ENCODE measurements at regions not wholly inside any gene's neighbourhood (a gene's known extent, or its start where the extent isn't known, plus 50 kb on each side); places are given as distances from the start of the nearest gene placed in this dataset.
"Not testable (repeated sequence)": the region's sequence is repeated elsewhere in the genome, so short reads cannot be mapped to it uniquely, and the experiment has no call there.

DNA sequence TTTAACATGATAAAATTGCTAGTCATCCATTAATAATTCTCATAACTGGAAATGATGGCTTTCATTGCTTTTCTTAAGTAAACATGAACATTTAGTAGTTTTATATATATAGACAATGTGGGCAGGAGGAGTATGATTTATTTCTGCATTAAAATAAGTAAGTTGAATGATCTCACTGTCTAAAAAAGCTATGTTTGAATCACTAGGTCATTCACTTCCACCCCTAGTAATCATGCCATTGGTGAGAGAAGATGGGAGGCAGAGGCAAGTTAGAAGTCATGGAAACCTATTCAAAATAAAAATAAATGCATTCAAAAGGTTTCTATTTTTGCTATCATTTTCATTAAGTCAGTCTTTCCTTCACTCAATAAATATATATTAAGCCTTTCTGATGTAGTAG lies 226.4 kb downstream of the DUSP10 start:
- Histone ChIP-seq H3K27ac (ENCODE audit: low read depth in 1 of 3, low read length in 2 of 3) (no peak overlapping the region), H3K36me3 (ENCODE audit: control insufficient read depth in 3 of 3, insufficient read depth in 2 of 3, low read depth in 1 of 3, low read length in 3 of 3) (no peaks in the 10 kb centered on the region), H3K4me3 (ENCODE audit: low read depth in 1 of 3, low read length in 3 of 3) (no peak overlapping the region), H3K4me1 (ENCODE audit: control insufficient read depth in 3 of 3, insufficient read depth in 2 of 3, low read depth in 1 of 3, low read length in 2 of 3) (no peaks in the 10 kb centered on the region), H3K27me3 (ENCODE audit: control insufficient read depth in 3 of 3, insufficient read depth in 3 of 3, low read length in 3 of 3) (no peaks in the 10 kb centered on the region), H3K9me3 (ENCODE audit: control insufficient read depth in 2 of 2, insufficient read depth in 1 of 2, low read depth in 1 of 2, low read length in 1 of 2) (no peaks in the 10 kb centered on the region)
- FAIRE-seq (no peak), DNase-seq (no peak)

DNA sequence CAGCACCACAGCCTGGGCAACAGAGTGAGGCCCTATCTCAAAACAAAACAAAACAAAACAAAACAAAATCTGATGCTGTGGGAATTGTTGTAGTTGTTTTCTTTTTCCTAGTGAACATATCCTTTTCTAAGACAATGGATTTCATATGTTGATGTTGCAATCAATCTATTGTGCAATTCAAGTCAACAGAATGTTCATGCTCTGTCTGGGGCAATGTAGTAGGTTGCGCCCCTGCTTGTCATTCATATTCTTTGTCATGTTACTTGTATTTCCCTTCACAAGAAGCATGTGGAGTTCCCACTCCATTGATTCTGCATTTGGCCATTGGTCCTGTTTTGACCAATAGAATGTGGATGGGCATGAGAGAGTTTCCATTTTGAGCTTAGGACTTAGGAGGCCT lies 223.9 kb downstream of the DUSP10 start:
- no peak for DNase-seq
- Histone ChIP-seq H3K27ac (ENCODE audit: low read depth in 1 of 3, low read length in 2 of 3) (no peak overlapping the region), H3K27me3 (ENCODE audit: control insufficient read depth in 3 of 3, insufficient read depth in 3 of 3, low read length in 3 of 3) (no peaks in the 10 kb centered on the region), H3K4me1 (ENCODE audit: control insufficient read depth in 3 of 3, insufficient read depth in 2 of 3, low read depth in 1 of 3, low read length in 2 of 3) (no peaks in the 10 kb centered on the region), H3K36me3 (ENCODE audit: control insufficient read depth in 3 of 3, insufficient read depth in 2 of 3, low read depth in 1 of 3, low read length in 3 of 3) (no peaks in the 10 kb centered on the region), H3K4me3 (ENCODE audit: low read depth in 1 of 3, low read length in 3 of 3) (no peak overlapping the region), H3K9me3 (ENCODE audit: control insufficient read depth in 2 of 2, insufficient read depth in 1 of 2, low read depth in 1 of 2, low read length in 1 of 2) (no peaks in the 10 kb centered on the region)
- WGBS, 3 donors: 94 to 100% (median 96%) methylated on average over 1 of the region's 1 CpG
- no peak for FAIRE-seq

DNA sequence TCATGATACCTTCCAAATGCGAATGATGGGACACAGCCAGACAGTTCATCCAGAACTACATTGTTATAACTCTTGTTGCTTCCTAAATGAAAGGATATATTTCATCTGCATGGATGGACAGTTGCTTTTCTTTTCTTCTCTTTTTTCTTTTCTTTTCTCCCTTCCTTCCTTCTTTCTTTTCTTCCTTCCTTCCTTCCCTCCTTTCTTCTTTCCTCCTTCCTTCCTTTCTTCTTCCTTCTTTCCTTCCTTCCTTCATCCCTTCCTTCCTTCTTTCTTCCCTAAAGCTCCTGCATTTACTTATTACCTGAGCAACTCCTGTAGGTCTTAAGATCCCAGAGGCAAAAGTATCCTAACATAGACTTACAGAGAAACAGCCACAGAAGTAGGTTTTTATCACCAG lies 221.6 kb downstream of the DUSP10 start:
- Histone ChIP-seq H3K4me1 (ENCODE audit: control insufficient read depth in 3 of 3, insufficient read depth in 2 of 3, low read depth in 1 of 3, low read length in 2 of 3) (no peaks in the 10 kb centered on the region), H3K36me3 (ENCODE audit: control insufficient read depth in 3 of 3, insufficient read depth in 2 of 3, low read depth in 1 of 3, low read length in 3 of 3) (no peaks in the 10 kb centered on the region), H3K27ac (ENCODE audit: low read depth in 1 of 3, low read length in 2 of 3) (no peak overlapping the region), H3K27me3 (ENCODE audit: control insufficient read depth in 3 of 3, insufficient read depth in 3 of 3, low read length in 3 of 3) (no peaks in the 10 kb centered on the region), H3K4me3 (ENCODE audit: low read depth in 1 of 3, low read length in 3 of 3) (no peak overlapping the region), H3K9me3 (ENCODE audit: control insufficient read depth in 2 of 2, insufficient read depth in 1 of 2, low read depth in 1 of 2, low read length in 1 of 2) (no peaks in the 10 kb centered on the region)
- no peak for DNase-seq
- WGBS, 3 donors: 83 to 90% (median 84%) methylated on average over 1 of the region's 1 CpG
- FAIRE-seq: no peak

DNA sequence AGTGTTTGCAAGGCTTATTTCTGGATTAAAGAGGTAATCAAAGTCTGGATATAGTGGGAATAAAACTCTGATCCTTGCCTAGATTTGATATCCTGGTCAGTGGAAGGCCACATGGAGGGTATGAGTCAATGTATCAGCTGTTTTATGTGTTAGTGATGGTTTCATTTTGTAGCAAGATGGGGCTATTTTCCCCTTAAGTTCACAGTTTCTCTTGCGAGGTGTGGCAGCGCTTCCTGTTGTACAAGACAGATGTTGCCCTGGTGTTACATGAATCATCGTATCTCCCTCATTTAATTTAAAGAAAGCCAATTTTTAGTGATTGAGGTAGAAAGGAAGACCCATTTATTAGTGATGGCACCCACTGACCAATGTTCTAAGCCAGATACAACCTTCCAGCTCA lies 220.2 kb downstream of the DUSP10 start:
- Histone ChIP-seq H3K4me1 (ENCODE audit: control insufficient read depth in 3 of 3, insufficient read depth in 2 of 3, low read depth in 1 of 3, low read length in 2 of 3) (no peaks in the 10 kb centered on the region), H3K36me3 (ENCODE audit: control insufficient read depth in 3 of 3, insufficient read depth in 2 of 3, low read depth in 1 of 3, low read length in 3 of 3) (no peaks in the 10 kb centered on the region), H3K9me3 (ENCODE audit: control insufficient read depth in 2 of 2, insufficient read depth in 1 of 2, low read depth in 1 of 2, low read length in 1 of 2) (no peaks in the 10 kb centered on the region), H3K27me3 (ENCODE audit: control insufficient read depth in 3 of 3, insufficient read depth in 3 of 3, low read length in 3 of 3) (no peaks in the 10 kb centered on the region), H3K4me3 (ENCODE audit: low read depth in 1 of 3, low read length in 3 of 3) (no peak overlapping the region), H3K27ac (ENCODE audit: low read depth in 1 of 3, low read length in 2 of 3) (no peak overlapping the region)
- no peak for FAIRE-seq
- no peak for DNase-seq
- WGBS, 3 donors: 79 to 91% (median 81%) methylated on average over 3 of the region's 3 CpGs

DNA sequence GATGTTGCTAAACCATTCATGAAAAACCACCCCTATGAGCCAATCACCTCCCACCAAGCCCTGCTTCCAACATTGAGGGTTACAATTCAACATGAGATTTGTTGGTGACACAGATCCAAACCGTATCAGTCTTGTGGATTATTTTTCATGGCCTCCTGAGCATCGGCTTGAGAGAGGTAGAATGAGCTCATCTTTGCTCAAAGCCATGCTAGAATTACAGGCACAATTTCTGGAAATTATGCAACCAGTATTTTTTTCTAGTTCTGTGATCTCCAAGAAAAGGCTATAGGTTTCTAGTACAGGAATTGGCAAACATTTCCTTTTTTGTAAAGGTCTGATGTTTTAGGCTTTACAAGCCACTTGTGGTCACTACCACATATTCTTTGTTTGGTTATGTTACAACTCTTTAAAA lies 219.4 kb downstream of the DUSP10 start:
- Histone ChIP-seq H3K27ac (ENCODE audit: low read depth in 1 of 3, low read length in 2 of 3) (no peak overlapping the region), H3K4me3 (ENCODE audit: low read depth in 1 of 3, low read length in 3 of 3) (no peak overlapping the region), H3K36me3 (ENCODE audit: control insufficient read depth in 3 of 3, insufficient read depth in 2 of 3, low read depth in 1 of 3, low read length in 3 of 3) (no peaks in the 10 kb centered on the region), H3K27me3 (ENCODE audit: control insufficient read depth in 3 of 3, insufficient read depth in 3 of 3, low read length in 3 of 3) (no peaks in the 10 kb centered on the region), H3K4me1 (ENCODE audit: control insufficient read depth in 3 of 3, insufficient read depth in 2 of 3, low read depth in 1 of 3, low read length in 2 of 3) (no peaks in the 10 kb centered on the region), H3K9me3 (ENCODE audit: control insufficient read depth in 2 of 2, insufficient read depth in 1 of 2, low read depth in 1 of 2, low read length in 1 of 2) (no peaks in the 10 kb centered on the region)
- DNase-seq (no peak), FAIRE-seq (no peak)
- WGBS, 3 donors: 59 to 90% (median 73%) methylated on average over 2 of the region's 2 CpGs

DNA sequence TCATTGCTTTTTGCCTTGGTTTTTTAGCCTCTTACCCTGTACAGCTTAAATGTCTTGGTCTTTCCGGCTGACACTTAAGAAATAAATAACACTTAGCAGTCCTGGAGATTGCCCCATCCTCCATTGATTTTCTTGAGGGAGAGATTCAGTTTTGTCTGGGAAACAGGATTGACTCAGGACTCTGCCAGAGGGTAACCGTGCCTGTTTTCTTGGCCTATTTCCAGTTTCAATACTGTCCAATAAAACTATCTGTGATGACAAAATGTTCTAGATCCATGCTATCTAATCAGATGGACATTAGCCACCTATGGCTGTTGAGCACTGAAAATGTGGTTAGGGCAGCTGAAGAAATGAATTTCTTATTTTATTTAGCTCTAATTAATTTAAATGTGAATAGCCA lies 216.1 kb downstream of the DUSP10 start:
- DNase-seq: no peak
- H3K27ac ChIP-seq (ENCODE audit: low read depth in 1 of 3, low read length in 2 of 3): no peak overlapping the region
- no peak overlapping the region for H3K4me3 ChIP-seq (ENCODE audit: low read depth in 1 of 3, low read length in 3 of 3)
- no peaks in the 10 kb centered on the region for H3K36me3 ChIP-seq (ENCODE audit: control insufficient read depth in 3 of 3, insufficient read depth in 2 of 3, low read depth in 1 of 3, low read length in 3 of 3)
- no peaks in the 10 kb centered on the region for H3K9me3 ChIP-seq (ENCODE audit: control insufficient read depth in 2 of 2, insufficient read depth in 1 of 2, low read depth in 1 of 2, low read length in 1 of 2)
- WGBS, 3 donors: 51 to 67% (median 59%) methylated on average over 2 of the region's 2 CpGs
- H3K27me3 ChIP-seq (ENCODE audit: control insufficient read depth in 3 of 3, insufficient read depth in 3 of 3, low read length in 3 of 3): no peaks in the 10 kb centered on the region
- H3K4me1 ChIP-seq (ENCODE audit: control insufficient read depth in 3 of 3, insufficient read depth in 2 of 3, low read depth in 1 of 3, low read length in 2 of 3): no peaks in the 10 kb centered on the region
- FAIRE-seq: no peak

DNA sequence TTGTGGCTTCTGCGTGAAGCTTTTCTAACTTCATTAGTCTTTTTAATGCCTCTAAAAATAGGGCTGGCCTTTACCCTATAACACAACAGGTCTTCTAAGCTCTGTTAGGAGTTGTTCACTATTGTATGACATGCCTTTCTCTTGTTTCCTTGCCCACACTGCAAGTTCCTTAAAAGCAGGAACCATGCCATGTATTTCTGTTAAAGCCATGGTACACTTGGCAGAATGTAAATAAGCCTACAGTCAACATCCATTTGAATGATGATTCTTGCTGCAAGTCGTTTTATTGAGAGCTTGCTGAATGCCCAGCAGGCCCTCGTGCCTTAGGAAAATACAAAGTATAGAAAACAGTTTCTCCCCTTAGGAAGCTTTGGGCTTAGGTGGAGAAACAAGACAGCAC lies 214.6 kb downstream of the DUSP10 start:
- FAIRE-seq: no peak
- 57 to 73% (median 61%) methylated on average over 3 of the region's 3 CpGs for WGBS, 3 donors
- Histone ChIP-seq H3K4me3 (ENCODE audit: low read depth in 1 of 3, low read length in 3 of 3) (no peak overlapping the region), H3K9me3 (ENCODE audit: control insufficient read depth in 2 of 2, insufficient read depth in 1 of 2, low read depth in 1 of 2, low read length in 1 of 2) (no peaks in the 10 kb centered on the region), H3K36me3 (ENCODE audit: control insufficient read depth in 3 of 3, insufficient read depth in 2 of 3, low read depth in 1 of 3, low read length in 3 of 3) (no peaks in the 10 kb centered on the region), H3K27ac (ENCODE audit: low read depth in 1 of 3, low read length in 2 of 3) (no peak overlapping the region), H3K4me1 (ENCODE audit: control insufficient read depth in 3 of 3, insufficient read depth in 2 of 3, low read depth in 1 of 3, low read length in 2 of 3) (no peaks in the 10 kb centered on the region), H3K27me3 (ENCODE audit: control insufficient read depth in 3 of 3, insufficient read depth in 3 of 3, low read length in 3 of 3) (no peaks in the 10 kb centered on the region)
- no peak for DNase-seq

DNA sequence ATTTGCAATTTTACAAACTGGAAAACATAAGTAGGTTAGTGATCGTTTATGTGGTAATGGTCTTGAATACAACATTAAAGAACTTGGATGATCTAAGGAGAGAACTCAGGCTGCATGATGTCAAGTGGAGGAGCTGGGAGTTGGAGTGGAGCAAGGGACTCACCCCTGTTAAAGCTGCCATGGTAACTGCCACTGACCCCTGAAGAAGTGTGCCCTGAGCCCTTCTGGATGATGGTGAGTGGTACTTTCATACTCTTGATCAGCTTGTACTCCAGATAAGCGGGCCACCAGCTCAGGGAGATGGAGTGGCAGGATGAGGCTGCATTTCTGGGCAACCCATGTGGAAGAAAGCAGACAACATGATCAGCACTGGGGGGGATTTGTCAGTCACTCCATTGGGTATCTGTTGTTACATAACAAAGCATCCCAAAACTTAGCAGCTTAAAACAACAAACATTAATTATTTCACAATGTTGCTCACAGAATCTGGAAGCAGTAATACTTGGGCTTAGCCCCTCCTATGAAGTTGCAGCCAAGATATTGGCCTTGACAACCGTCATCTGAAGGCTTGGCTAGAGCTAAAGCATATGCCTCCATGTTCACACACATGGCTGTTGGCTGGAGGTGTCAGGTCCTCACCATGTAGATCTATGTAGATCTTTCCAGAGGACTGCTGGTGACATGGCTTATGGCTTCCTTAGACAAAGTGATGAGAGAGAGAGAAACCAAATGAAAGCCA lies 213.8 kb downstream of the DUSP10 start:
- H3K9me3 ChIP-seq (ENCODE audit: control insufficient read depth in 2 of 2, insufficient read depth in 1 of 2, low read depth in 1 of 2, low read length in 1 of 2): no peaks in the 10 kb centered on the region
- no peaks in the 10 kb centered on the region for H3K27me3 ChIP-seq (ENCODE audit: control insufficient read depth in 3 of 3, insufficient read depth in 3 of 3, low read length in 3 of 3)
- no peak for FAIRE-seq
- no peak overlapping the region for H3K4me3 ChIP-seq (ENCODE audit: low read depth in 1 of 3, low read length in 3 of 3)
- no peaks in the 10 kb centered on the region for H3K36me3 ChIP-seq (ENCODE audit: control insufficient read depth in 3 of 3, insufficient read depth in 2 of 3, low read depth in 1 of 3, low read length in 3 of 3)
- no peaks in the 10 kb centered on the region for H3K4me1 ChIP-seq (ENCODE audit: control insufficient read depth in 3 of 3, insufficient read depth in 2 of 3, low read depth in 1 of 3, low read length in 2 of 3)
- no peak for DNase-seq
- 61 to 75% (median 68%) methylated on average over 3 of the region's 3 CpGs for WGBS, 3 donors
- no peak overlapping the region for H3K27ac ChIP-seq (ENCODE audit: low read depth in 1 of 3, low read length in 2 of 3)

DNA sequence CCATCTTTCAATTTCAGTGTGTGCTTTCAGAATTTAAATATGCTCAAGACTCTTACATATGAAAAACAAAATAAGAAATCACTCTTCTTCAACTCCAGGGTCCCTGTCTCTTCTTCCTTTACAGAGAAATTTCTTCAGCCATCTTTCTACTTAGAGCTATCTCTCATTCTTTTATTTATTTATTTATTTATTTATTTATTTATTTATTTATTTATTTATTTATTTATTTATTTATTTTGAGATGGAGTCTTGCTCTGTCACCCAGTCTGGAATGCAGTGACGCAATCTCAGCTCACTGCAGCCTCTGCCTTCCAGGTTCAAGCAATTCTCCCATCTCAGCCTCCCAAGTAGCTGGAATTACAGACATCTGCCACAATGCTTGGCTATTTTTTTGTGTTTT lies 211.7 kb downstream of the DUSP10 start:
- H3K4me1 ChIP-seq (ENCODE audit: control insufficient read depth in 3 of 3, insufficient read depth in 2 of 3, low read depth in 1 of 3, low read length in 2 of 3); H3K4me3 ChIP-seq (ENCODE audit: low read depth in 1 of 3, low read length in 3 of 3); H3K27ac ChIP-seq (ENCODE audit: low read depth in 1 of 3, low read length in 2 of 3); H3K36me3 ChIP-seq (ENCODE audit: control insufficient read depth in 3 of 3, insufficient read depth in 2 of 3, low read depth in 1 of 3, low read length in 3 of 3); FAIRE-seq; H3K27me3 ChIP-seq (ENCODE audit: control insufficient read depth in 3 of 3, insufficient read depth in 3 of 3, low read length in 3 of 3); H3K9me3 ChIP-seq (ENCODE audit: control insufficient read depth in 2 of 2, insufficient read depth in 1 of 2, low read depth in 1 of 2, low read length in 1 of 2); DNase-seq: not testable (repeated sequence)
- 63 to 89% (median 77%) methylated on average over 1 of the region's 1 CpG for WGBS, 3 donors
